ENCODE measurements at regions not wholly inside any gene's neighbourhood (a gene's known extent, or its start where the extent isn't known, plus 50 kb on each side); places are given as distances from the start of the nearest gene placed in this dataset.

GRCh38 chr6:28709478-28710349, 184.0 kb downstream of the GPX5 start:
- H3K27ac Mint-ChIP-seq = peak overlapping the region; percentile 84
- peaks cover 20% of the 10 kb centered on the region for H3K9me3 Mint-ChIP-seq (ENCODE audit: low read depth)
- peaks cover 19% of the 10 kb centered on the region for H3K36me3 Mint-ChIP-seq (ENCODE audit: insufficient read depth)
- H3K27me3 Mint-ChIP-seq = peaks cover 12% of the 10 kb centered on the region
- H3K4me1 Mint-ChIP-seq (ENCODE audit: low read depth) = peaks cover 3% of the 10 kb centered on the region
- no peak for TF ChIP-seq CTCF (IDR thresholded peaks at IDR 0.05; ENCODE audit: unreplicated experiment)
- peak overlapping the region; percentile 81 for H3K4me3 Mint-ChIP-seq (ENCODE audit: low read depth)
- no peak for DNase-seq (ENCODE audit: low spot score, unreplicated experiment)

GRCh38 chr6:28710466-28711191, 184.9 kb downstream of the GPX5 start:
- Mint-ChIP-seq H3K36me3 (ENCODE audit: insufficient read depth) (peaks cover 18% of the 10 kb centered on the region), H3K27ac (peak overlapping the region; percentile 84), H3K27me3 (peaks cover 15% of the 10 kb centered on the region), H3K9me3 (ENCODE audit: low read depth) (peaks cover 20% of the 10 kb centered on the region), H3K4me1 (ENCODE audit: low read depth) (peaks cover 3% of the 10 kb centered on the region), H3K4me3 (ENCODE audit: low read depth) (peak overlapping the region; percentile 81)
- DNase-seq (ENCODE audit: low spot score, unreplicated experiment) = no peak
- no peak for TF ChIP-seq CTCF (IDR thresholded peaks at IDR 0.05; ENCODE audit: unreplicated experiment)

GRCh38 chr6:28711325-28711724, 185.6 kb downstream of the GPX5 start:
- peaks cover 16% of the 10 kb centered on the region for H3K27me3 Mint-ChIP-seq
- H3K36me3 Mint-ChIP-seq (ENCODE audit: insufficient read depth) = peaks cover 14% of the 10 kb centered on the region
- peaks cover 3% of the 10 kb centered on the region for H3K4me1 Mint-ChIP-seq (ENCODE audit: low read depth)
- no peak overlapping the region for H3K4me3 Mint-ChIP-seq (ENCODE audit: low read depth)
- no peak for DNase-seq (ENCODE audit: low spot score, unreplicated experiment)
- no peak for TF ChIP-seq CTCF (IDR thresholded peaks at IDR 0.05; ENCODE audit: unreplicated experiment)
- H3K9me3 Mint-ChIP-seq (ENCODE audit: low read depth) = peaks cover 17% of the 10 kb centered on the region
- H3K27ac Mint-ChIP-seq = no peak overlapping the region

DNA sequence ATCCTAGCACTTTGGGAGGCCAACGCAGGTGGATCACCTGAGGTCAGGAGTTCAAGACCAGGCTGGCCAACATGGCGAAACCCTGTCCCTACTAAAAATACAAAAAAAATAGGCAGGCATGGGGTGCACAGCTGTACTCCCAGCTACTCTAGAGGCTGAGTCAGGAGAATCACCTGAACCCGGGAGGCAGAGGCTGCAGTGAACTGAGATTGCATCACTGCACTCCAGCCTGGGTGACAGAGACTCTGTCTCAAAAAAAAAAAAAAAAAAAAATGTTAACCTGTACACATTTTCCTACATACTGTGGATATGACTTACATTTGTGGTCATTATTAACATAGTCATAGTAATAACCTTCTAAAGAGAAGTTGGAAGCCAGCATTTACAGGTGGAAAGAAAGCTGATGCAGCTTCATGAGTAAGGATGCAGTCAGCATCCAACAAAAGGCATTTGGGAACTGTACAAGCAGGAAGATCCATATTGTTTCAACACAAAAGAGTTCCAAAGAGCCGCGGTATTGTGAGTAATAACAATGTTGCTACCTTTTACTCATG, 186.2 kb downstream of the GPX5 start:
- DNase-seq (ENCODE audit: low spot score, unreplicated experiment) = no peak
- TF ChIP-seq CTCF (IDR thresholded peaks at IDR 0.05; ENCODE audit: unreplicated experiment) = no peak
- Mint-ChIP-seq H3K27ac (no peak overlapping the region), H3K4me3 (ENCODE audit: low read depth) (no peak overlapping the region), H3K4me1 (ENCODE audit: low read depth) (peaks cover 3% of the 10 kb centered on the region), H3K36me3 (ENCODE audit: insufficient read depth) (peaks cover 12% of the 10 kb centered on the region), H3K9me3 (ENCODE audit: low read depth) (peaks cover 15% of the 10 kb centered on the region), H3K27me3 (peaks cover 22% of the 10 kb centered on the region)

GRCh38 chr6:28712982-28713381, 187.3 kb downstream of the GPX5 start:
- Mint-ChIP-seq H3K36me3 (ENCODE audit: insufficient read depth) (peaks cover 4% of the 10 kb centered on the region), H3K9me3 (ENCODE audit: low read depth) (peaks cover 6% of the 10 kb centered on the region), H3K4me1 (ENCODE audit: low read depth) (peaks cover 3% of the 10 kb centered on the region), H3K4me3 (ENCODE audit: low read depth) (no peak overlapping the region), H3K27me3 (peaks cover 28% of the 10 kb centered on the region), H3K27ac (no peak overlapping the region)
- no peak for TF ChIP-seq CTCF (IDR thresholded peaks at IDR 0.05; ENCODE audit: unreplicated experiment)
- DNase-seq (ENCODE audit: low spot score, unreplicated experiment) = no peak
